Activated CD8-positive, alpha-beta memory T cell treated with anti-CD3 and anti-CD28 coated beads for 1 hour (primary cell): ENCODE measurements at regions not wholly inside any gene's neighbourhood (a gene's known extent, or its start where the extent isn't known, plus 50 kb on each side); places are given as distances from the start of the nearest gene placed in this dataset.
"Not testable (repeated sequence)": the region's sequence is repeated elsewhere in the genome, so short reads cannot be mapped to it uniquely, and the experiment has no call there.

ENCODE experiments used
- DNase-seq, 2 donors: peaks; one replicate each; pipeline ENCODE4 v3.0.0-alpha.2; 2020; ENCODE audit warnings: low read depth in 1 of 2; ENCODE audit errors: extremely low read depth in 1 of 2

GRCh38 chr7:26083113-26083512 is 68.9 kb upstream of the NFE2L3 start:
- no peak for DNase-seq

- no peak for DNase-seq
Observed at GRCh38 chr7:26084418-26084817, 67.6 kb upstream of the NFE2L3 start.

- no peak for DNase-seq
Observed at GRCh38 chr7:26085771-26086170, 66.2 kb upstream of the NFE2L3 start.

GRCh38 chr7:26087321-26088091 is 64.5 kb upstream of the NFE2L3 start:
- DNase-seq: no peak

GRCh38 chr7:26089469-26089868 is 62.5 kb upstream of the NFE2L3 start:
- DNase-seq: not testable (repeated sequence)

- DNase-seq: no peak
Observed at GRCh38 chr7:26090927-26091519, 61.0 kb upstream of the NFE2L3 start.

- no peak for DNase-seq
Observed at GRCh38 chr7:26091933-26092332, 60.1 kb upstream of the NFE2L3 start.

GRCh38 chr7:26093023-26093422 is 59.0 kb upstream of the NFE2L3 start:
- DNase-seq: no peak

- DNase-seq: no peak
Observed at GRCh38 chr7:26096136-26096535, 55.9 kb upstream of the NFE2L3 start.

- no peak for DNase-seq
Observed at GRCh38 chr7:26097837-26098668, 53.9 kb upstream of the NFE2L3 start.

GRCh38 chr7:26099236-26099635 is 52.8 kb upstream of the NFE2L3 start:
- DNase-seq: no peak

GRCh38 chr7:26100406-26101339 is 51.3 kb upstream of the NFE2L3 start:
- no peak for DNase-seq

GRCh38 chr7:26101361-26102151 is 50.4 kb upstream of the NFE2L3 start:
- no peak for DNase-seq

- DNase-seq: no peak
Observed at GRCh38 chr7:26102176-26102575, 49.8 kb upstream of the NFE2L3 start.
